Right atrium auricular region (tissue), 2 donors: ENCODE measurements at regions not wholly inside any gene's neighbourhood (a gene's known extent, or its start where the extent isn't known, plus 50 kb on each side); places are given as distances from the start of the nearest gene placed in this dataset.

ENCODE experiments used
- DNase-seq: peaks from one replicate; pipeline ENCODE4 v3.0.0-alpha.2; 2019; ENCODE audit warnings: low spot score
- H3K27ac ChIP-seq, 2 donors: fragments of 200-600 bp; sonication (generic); 1 replicate in 1 of 2; 2 replicates in 1 of 2; pipeline ENCODE4 v1.5.1; 2016 to 2019
- H3K27me3 ChIP-seq, 2 donors: fragments of 200-600 bp; sonication (generic); one replicate each; pipeline versions ENCODE4 v1.5.1 to v1.6.0; 2017 to 2019
- H3K36me3 ChIP-seq: fragments of 200-600 bp; sonication (generic); one replicate; pipeline ENCODE4 v1.5.1; 2016
- H3K4me1 ChIP-seq, 2 donors: fragments of 200-600 bp; sonication (generic); one replicate each; pipeline versions ENCODE4 v1.5.1 to v1.6.0; 2017 to 2019
- H3K4me3 ChIP-seq, 2 donors: fragments of 200-600 bp; sonication (generic); 1 replicate in 1 of 2; 2 replicates in 1 of 2; pipeline ENCODE4 v1.5.1; 2017 to 2019; ENCODE audit warnings: mild to moderate bottlenecking in 1 of 2, moderate library complexity in 1 of 2
- H3K9me3 ChIP-seq, 2 donors: fragments of 200-600 bp; sonication (generic); one replicate each; pipeline ENCODE4 v1.5.1; 2019
- CTCF ChIP-seq, 2 donors: fragments of 200-600 bp; sonication (generic); IDR thresholded peaks; one replicate each; pipeline ENCODE4 v1.5.1; 2019; ENCODE audit warnings: antibody characterized with exemption in 2 of 2

GRCh38 chr4:22988526-22988925 is 295.8 kb downstream of the GBA3 start:
- Histone ChIP-seq H3K27ac (no peak overlapping the region), H3K36me3 (no peaks in the 10 kb centered on the region)
- TF ChIP-seq CTCF (IDR thresholded peaks at IDR 0.05), result no peak

GRCh38 chr4:22987870-22988269 is 295.1 kb downstream of the GBA3 start:
- TF ChIP-seq CTCF (IDR thresholded peaks at IDR 0.05), result no peak
- Histone ChIP-seq H3K4me3 (no peak overlapping the region), H3K27ac (no peak overlapping the region), H3K9me3 (peaks cover 0 to 6% of the 10 kb centered on the region in 2 donors), H3K27me3 (no peaks in the 10 kb centered on the region), H3K36me3 (no peaks in the 10 kb centered on the region), H3K4me1 (no peaks in the 10 kb centered on the region)
- DNase-seq, result no peak

More at GRCh38 chr4:22988526-22988925, 295.8 kb downstream of the GBA3 start:
- Histone ChIP-seq H3K4me1 (no peaks in the 10 kb centered on the region), H3K4me3 (no peak overlapping the region), H3K9me3 (peaks cover 0 to 6% of the 10 kb centered on the region in 2 donors), H3K27me3 (no peaks in the 10 kb centered on the region)
- no peak for DNase-seq

DNA sequence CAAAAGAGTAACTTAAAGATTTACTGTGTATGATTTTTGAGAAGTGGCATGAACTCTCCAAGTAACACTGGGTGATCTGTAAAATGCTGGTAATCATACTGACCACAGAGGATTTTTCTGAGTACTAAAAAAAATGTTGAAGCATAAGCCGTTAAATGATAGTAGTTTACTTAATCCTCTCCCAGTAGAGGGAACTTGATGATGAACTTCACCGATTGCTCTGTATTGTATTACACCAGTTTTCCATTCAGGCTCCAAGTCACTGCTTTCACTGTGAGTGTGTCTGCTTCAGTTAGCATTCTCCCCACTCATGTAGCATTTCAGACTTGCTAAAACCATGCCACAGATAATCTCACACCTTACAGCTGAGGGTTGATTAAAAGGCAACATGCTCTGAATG is 294.1 kb downstream of the GBA3 start:
- Histone ChIP-seq H3K4me3 (no peak overlapping the region), H3K36me3 (no peaks in the 10 kb centered on the region), H3K4me1 (no peaks in the 10 kb centered on the region), H3K27ac (no peak overlapping the region), H3K9me3 (peaks cover 0 to 6% of the 10 kb centered on the region in 2 donors), H3K27me3 (no peaks in the 10 kb centered on the region)
- TF ChIP-seq CTCF (IDR thresholded peaks at IDR 0.05), result no peak
- DNase-seq, result no peak

GRCh38 chr4:22986262-22986661 is 293.5 kb downstream of the GBA3 start:
- Histone ChIP-seq H3K36me3 (no peaks in the 10 kb centered on the region), H3K27ac (no peak overlapping the region), H3K4me3 (no peak overlapping the region), H3K9me3 (peaks cover 0 to 6% of the 10 kb centered on the region in 2 donors), H3K27me3 (no peaks in the 10 kb centered on the region), H3K4me1 (no peaks in the 10 kb centered on the region)
- DNase-seq, result no peak
- TF ChIP-seq CTCF (IDR thresholded peaks at IDR 0.05), result no peak

DNA sequence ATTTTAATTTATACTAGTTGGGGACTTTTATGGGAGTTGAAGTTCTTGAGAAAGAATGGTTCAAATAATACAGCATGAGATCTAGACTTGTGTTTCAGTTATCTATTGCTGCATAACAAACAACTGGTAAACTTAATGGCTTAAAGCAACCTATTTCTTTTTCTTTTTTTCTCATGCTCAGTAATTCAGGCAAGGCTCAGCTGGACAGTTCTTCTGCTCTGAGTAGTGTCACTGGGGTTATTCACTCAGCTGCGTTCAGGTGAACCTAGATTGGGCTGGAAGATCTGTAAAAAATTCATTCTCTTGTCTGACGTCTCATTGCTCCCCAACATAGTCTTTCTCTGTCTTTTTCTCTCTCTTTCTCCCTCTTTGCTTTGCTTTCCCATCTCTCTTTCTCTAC is 291.7 kb downstream of the GBA3 start:
- Histone ChIP-seq H3K4me3 (no peak overlapping the region), H3K9me3 (peaks cover 0 to 6% of the 10 kb centered on the region in 2 donors), H3K27ac (no peak overlapping the region), H3K36me3 (no peaks in the 10 kb centered on the region), H3K27me3 (no peaks in the 10 kb centered on the region), H3K4me1 (no peaks in the 10 kb centered on the region)
- no peak for TF ChIP-seq CTCF (IDR thresholded peaks at IDR 0.05)
- DNase-seq, result no peak

DNA sequence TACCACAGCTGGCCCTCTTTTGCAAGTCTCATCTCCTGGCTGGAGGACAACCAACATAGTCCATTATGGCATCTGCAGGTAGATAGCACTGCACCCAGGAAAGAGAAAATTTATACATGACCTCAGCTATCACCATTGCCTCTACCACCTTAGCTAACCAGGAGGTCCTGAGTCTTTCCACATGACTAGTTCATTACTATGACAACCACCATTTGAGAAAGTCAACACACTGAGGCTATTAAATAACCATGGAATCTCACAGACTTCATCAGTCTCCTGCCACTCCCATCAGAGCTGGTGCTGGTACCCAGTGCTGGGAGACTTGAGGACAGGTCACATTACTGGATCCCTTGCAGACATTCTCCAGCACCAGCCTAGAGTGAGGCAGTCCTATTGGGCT is 285.9 kb downstream of the GBA3 start:
- Histone ChIP-seq H3K9me3 (peaks cover 0 to 17% of the 10 kb centered on the region in 2 donors), H3K4me3 (no peak overlapping the region), H3K4me1 (no peaks in the 10 kb centered on the region), H3K27ac (no peak overlapping the region), H3K27me3 (no peaks in the 10 kb centered on the region), H3K36me3 (no peaks in the 10 kb centered on the region)
- no peak for TF ChIP-seq CTCF (IDR thresholded peaks at IDR 0.05)
- no peak for DNase-seq
